GM19468 (cell line): ENCODE measurements at regions not wholly inside any gene's neighbourhood (a gene's known extent, or its start where the extent isn't known, plus 50 kb on each side); places are given as distances from the start of the nearest gene placed in this dataset.
"Not testable (repeated sequence)": the region's sequence is repeated elsewhere in the genome, so short reads cannot be mapped to it uniquely, and the experiment has no call there.

Experiments used
- ATAC-seq: cut with Tn5 transposase; IDR thresholded peaks from one replicate; pipeline ENCODE4 v1.9.1; 2021; ENCODE audit warnings: mild to moderate bottlenecking, moderate library complexity, moderate number of reproducible peaks; ENCODE audit not compliant: unreplicated experiment; ENCODE audit errors: extremely low read depth

DNA sequence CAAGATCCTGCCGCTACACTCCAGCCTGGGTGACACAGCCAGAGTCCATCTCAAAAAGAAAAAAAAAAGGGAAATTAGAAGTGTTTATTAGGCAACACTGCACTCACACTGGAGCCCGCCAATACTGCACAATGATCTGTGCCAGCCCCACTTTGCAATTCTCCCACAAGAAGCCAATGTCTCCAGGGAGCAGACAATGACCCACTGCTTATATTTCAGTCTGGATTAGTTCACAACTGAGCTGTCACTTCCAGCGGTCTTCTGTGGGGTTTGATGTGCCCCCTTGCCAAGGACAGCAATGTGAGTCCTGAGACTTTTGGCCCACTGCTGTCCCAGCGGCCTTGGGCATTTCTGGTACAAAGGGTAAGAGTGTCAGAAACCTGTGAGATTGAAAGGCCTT lies 85.6 kb upstream of the PPM1B start:
- ATAC-seq: no peak

DNA sequence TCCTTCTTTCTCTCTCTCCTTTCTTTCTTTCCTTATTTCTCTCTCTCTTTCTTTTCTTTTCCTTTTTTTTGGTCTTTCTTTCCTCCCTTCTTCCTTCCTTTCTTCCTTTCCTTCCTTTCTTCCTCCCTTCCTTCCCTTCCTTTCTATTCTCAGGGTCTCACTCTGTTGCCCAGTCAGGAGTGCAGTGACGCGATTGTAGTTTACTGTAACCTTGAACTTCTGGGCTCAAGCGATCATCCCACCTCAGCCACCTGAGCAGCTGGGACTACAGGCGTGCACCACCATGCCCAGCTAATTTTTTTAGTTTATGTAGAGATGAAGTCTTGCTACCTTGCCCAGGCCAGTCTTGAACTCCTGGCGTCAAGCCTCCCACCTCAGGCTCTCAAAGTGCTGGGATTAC lies 83.8 kb upstream of the PPM1B start:
- ATAC-seq: no peak

DNA sequence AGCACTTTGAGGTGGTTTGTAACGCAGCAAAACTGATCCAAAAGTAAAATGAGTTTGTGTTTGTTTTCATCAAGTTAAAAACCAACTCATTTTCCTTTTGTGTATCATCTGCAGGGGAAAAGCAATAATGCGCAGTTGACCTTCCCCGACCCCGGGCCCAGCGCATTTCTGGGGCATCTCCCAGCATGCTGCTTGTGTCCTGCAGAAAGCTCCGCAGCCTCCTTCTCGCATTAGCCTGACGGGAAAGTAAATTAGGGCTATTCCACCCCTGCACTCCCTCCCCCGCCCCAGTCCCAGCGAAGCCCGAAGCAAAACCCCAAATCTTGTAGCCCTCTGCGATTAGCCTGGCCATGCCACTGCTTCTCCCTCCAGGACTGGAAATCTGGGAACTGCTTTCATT lies 82.0 kb upstream of the PPM1B start:
- no peak for ATAC-seq

DNA sequence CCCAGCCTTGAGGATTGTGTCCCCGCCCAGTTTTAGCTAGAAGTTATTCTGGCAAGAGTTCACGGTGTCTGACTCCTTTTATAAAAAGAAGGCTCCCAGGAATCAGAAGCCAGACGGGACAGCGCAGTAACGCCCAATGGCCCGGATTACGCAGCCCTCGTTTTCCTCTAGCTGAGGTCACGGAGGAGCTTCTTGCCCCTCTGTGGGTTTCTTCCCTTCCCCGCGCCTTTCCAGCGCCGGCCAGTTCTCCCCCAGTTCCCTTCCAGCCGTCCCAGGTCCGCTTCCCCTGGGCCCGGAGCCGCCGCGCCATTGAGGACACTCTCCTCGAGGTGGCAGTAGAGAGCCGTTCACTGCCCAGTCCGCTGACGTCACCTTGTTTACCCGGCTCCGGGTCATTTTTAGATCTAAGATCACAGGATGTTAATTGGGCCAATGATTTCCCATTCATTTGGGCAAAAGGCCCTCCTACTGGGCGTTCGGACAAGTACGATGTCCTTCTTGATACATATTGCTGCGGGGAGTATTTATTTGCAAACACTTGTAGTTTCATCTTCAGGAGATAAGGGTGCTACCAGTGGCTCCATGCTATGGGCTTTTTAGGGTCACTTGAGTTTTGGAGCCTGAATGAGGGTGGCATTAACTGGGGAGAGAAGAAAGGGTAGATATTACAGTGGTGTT lies 81.5 kb upstream of the PPM1B start:
- no peak for ATAC-seq

DNA sequence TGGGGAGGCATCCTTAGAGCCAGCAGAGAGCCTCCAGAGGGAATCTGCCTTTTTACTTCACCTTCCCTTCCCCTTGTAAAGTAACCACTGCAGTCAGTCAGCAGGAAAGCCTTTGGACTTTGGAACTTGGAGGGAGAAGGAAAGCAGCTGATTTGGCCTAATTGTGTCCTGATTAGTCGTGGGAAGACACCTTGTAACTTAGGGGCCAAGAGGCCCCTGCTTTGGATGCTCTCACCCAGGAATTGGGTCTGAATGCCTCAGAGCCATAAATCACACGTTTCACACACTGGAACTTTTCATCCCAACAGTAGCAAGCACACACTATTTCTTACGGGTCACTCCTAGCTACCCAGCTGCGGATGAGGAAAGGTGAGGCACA lies 81.0 kb upstream of the PPM1B start:
- no peak for ATAC-seq

DNA sequence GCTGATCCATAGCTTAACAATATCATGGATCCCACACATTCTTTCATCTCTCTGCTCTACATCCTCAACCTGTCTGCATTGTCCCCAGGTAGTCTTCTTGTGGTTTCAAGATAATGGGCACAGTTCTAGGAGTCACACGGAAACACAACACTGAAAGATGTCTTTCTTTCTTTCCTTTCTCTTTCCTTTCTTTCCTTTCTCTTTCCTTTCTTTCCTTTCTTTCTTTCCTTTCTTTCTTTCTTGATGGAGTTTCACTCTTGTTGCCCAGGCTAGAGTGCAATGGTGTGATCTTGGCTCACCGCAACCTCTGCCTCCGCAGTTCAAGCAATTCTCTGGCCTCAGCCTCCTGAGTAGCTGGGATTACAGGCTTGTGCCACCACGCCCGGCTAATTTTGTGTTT lies 76.2 kb upstream of the PPM1B start:
- ATAC-seq: not testable (repeated sequence)

DNA sequence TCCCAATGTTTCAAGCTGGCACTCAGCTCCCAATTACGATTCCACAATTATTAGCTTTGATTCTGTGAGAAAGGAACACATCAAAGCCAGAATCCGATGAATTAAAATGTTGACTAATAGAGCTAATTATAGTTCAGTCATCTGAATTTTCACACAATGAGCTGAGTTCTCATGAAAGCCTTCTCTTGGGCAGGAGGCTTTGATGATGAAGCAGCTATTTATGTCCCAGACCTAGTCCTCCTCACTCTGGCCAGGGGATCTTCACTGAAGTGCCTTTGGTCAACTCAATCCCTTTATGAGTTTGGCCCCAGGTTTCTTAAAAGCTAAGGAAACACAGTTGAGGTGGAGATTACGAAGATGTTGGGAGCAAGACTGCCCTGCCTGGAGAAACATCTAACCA lies 74.7 kb upstream of the PPM1B start:
- no peak for ATAC-seq

DNA sequence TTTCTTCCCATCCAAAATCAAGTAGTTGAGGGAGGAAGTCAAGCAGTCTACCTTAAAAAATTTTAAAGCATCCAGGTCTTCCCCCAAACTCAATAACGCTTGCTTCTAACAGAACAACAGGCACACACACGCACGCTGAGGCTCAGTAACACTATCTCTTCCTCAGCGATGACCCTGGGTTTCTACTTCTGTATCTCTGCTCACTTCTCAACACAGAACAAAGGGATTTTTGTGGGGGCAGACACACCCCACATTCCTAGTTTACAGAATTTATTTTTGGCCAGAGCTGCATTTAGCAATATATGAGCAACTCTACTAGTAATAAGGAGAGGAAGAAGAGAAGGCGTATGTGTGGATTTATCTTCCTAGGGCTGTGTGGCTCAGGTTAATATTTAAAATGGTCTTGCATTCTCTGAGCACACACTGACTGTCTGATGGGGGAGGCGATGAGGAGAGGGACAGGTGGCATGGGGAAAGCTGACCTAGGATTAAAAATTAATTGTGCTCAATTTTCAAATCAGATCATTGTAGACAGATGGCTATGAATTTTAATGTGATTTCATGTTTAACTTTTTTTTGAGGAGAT lies 71.3 kb upstream of the PPM1B start:
- no peak for ATAC-seq

DNA sequence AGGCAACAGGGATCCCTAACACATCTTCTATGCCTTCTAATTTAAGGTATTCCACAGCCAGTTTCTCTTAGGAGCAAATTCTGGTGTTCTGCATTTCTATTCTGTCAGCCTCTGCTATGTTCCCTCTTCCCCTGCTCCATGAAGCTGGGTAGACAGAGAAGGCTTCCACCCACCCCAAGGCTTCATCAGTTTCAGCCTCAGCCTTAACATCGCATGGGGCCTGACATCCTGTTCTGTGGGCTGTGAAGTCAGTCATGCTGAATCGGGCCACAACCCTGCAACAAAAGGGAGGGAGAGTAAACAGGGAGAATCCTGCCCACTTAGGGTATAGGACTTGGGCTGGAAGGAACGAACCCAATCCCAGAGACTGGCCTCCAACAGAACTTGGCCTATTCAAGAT lies 70.6 kb upstream of the PPM1B start:
- ATAC-seq: no peak

DNA sequence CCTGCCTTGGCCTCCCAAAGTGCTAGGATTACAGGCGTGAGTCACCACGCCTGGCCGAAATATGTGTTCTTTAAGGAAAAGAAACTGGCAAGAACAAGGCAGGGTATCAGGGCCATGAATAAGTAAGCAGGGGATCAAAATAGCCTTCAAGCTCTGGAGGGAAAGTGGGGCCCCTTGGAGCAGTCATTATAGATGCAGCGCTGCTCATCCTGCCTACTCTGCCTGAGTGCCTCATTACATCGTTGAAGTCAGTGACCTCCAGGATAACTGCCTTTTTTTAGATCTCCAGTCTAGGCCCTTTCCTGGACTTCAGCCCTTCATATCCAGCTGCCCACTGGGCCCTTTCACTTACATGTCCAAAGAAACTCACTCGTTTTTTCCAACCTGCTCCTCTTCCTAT lies 69.8 kb upstream of the PPM1B start:
- ATAC-seq: no peak

DNA sequence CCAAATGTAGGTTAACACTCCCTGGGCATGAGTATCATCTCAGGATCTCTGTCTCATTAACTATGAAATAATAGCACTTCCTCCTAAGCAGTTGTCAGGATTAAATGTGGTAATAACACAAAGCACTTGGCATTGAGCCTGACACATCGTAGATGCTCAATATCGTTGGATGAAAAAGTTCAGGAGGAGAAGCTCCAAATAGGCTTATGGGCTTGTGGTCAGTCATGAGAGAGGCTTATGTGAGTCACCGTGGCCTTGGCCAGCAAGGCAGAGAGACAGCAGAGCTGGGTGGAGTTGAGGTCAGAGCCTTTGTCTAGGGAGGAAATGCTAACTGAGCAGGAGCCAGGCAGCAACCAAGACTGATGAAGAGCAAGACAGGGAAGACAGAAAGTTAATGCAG lies 68.3 kb upstream of the PPM1B start:
- ATAC-seq: no peak

DNA sequence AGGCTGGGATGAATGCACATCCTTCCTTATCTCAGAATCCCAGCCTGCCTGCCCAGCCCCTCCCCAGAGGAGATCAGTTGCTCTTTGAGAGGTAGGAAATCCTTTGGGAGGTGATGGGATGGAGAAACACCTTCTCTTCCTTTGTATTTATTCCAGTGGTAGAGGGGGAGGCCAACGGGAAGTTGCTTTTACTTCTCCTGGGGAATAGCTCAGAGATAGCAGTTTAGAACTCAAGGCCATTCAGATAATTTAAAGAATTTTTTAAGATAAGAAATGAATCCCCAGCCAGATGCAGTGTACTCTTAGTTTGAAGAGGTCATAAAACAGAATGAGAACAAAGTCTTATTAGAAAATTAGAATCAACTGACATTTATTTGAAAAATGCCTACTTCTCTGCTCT lies 67.4 kb upstream of the PPM1B start:
- no peak for ATAC-seq

DNA sequence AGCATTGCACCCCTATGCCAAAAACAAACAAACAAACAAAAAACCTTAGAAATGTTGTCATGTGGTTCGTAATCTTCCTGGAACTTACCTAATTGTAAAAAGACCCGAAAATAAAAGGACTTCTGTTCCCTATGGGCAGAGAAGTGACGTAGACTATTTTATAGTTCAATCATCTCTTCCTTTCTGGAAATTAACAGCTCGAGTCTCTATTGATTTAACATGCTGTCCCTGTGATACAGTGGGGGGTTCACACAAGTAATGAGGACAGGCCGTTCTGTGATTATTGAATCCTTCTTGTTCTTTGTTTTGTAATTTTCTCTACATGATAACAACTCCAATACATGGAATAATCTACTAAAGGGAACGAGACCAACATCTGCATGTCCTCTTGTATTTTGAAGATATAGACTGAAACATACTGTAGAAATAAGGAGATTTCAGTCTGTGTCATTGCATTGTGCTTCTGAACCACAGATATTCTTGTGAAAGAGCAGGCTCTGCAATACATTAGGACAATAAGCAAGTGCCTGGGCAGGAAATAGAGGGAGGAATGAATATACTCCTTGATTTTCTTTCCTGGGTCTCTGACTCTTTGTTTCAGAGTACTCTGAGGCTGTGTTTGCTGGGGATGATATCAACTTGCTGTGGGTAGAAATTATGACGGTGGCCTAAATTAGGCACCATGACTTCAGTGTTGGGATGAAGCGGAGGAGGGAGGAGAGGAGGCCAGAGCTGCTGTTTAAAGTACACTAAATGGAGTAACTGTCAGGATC lies 65.7 kb upstream of the PPM1B start:
- ATAC-seq: no peak

DNA sequence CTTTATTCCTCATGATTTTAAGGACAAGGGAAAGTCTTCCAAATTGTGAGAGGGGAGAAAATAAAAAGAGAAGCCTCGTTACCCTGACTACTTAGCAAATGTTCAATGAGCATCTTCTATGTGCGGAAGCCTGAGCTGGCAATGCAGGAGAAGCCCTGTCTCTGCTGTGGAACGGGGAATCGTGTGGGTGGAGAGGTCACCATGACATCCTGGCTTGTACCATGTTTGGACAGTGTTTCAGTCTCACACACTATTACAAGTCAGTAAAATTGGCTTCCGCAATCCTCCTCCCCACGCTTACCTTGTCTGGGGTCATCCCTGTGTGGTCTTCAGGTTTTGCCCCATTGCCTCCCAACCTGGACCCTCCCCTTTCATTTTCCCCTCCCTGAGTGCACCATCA lies 65.0 kb upstream of the PPM1B start:
- no peak for ATAC-seq

DNA sequence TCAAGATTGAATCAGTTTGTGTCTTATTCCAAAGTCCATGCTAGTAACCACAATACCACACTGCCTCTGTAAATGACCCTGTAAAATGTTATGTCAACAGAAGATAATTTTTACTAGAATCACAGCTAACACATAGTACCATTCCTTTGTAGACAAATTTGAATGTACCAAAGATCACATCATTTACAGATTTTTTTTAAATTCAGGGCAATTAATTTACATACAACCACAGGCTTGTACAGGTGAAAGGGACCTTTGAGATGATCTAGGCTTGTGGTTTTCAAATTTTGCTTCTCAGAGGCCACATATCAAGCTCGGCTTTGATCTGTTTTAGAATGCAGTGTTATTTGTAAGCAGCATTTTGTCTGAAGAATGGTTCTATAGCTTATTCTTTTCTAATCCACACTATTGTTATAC lies 63.8 kb upstream of the PPM1B start:
- ATAC-seq: no peak

DNA sequence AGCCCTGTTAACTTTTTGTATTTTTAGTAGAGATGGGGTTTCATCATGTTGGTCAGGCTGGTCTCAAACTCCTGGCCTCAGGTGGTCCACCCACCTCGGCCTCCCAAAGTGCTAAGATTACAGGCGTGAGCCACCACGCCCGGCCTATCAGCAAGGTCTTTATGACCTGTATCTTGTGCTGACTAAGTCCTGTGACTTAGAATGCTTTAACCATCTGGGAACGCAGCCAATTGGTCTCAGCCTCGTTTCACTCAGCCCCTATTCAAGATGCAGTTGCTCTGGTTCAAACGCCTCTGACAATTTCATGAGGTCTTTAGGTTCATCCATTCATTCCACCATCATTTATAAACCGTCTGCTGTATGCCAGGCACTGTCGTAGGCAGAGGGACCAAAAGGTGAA lies 62.2 kb upstream of the PPM1B start:
- ATAC-seq: not testable (repeated sequence)

DNA sequence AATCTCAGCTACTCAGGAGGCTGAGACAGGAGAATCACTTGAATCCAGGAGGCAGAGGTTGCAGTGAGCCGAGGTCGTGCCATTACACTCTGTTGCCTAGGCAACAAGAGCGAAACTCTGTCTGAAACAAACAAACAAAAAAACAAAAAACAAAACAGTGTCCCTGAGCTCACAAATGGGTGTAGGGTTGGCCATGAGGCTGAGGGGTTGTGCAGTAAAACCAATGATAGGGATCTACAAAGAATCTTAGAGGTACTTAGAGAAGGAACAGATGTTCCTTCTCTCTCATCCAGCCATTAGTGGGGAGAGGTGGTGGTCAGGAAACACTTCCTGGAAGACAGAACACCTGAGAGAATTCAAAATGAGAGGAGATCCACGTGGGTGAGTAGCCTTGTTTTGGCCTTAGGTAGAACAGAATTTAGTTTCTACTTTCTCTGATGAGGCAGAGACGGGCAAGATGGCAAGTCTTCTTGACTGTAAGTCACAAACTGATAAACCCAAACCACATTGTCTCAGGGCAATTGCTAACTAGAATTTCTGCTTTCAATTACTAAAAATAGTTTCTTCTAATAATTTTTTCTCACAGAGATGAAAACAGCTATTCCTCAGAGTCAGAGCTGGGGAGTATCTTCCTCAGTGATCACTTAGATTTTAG lies 61.5 kb upstream of the PPM1B start:
- ATAC-seq: peak; percentile 40

DNA sequence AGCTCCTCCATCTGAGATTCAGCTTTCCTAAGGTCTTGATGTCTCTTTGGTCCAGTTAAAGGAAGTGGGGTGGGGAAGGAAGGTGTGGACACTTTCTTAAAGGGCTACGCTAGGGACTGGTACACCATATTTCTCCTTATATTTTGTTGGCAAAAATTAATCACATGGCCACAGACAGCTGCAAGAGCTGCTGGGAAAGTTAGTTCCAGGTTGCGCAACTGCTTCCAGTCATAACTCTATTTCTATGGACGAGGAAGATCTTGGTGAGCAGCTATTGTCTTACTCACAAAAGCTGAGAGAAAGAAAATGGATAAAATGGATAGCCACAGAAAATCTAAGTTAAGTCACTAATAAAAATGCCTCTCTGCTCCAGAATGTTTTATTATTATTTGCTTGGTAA lies 60.7 kb upstream of the PPM1B start:
- no peak for ATAC-seq

DNA sequence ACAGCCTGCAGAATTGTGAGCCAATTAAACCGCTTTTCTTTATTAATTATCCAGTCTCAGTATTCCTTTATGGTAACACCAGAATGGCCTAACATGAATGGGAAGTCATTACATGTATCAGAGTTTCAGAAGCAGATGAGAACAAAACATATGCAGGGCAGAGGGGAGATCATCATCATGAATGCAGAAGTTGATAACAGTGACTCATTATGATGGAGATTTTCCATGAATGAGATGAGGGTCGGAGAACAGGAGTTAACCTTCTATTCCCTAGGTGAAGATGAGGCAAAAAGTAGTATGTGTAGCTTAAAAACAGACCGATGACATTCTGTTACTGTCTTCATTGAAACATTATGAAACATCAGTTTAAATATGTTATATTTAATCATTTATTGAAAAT lies 59.5 kb upstream of the PPM1B start:
- no peak for ATAC-seq

DNA sequence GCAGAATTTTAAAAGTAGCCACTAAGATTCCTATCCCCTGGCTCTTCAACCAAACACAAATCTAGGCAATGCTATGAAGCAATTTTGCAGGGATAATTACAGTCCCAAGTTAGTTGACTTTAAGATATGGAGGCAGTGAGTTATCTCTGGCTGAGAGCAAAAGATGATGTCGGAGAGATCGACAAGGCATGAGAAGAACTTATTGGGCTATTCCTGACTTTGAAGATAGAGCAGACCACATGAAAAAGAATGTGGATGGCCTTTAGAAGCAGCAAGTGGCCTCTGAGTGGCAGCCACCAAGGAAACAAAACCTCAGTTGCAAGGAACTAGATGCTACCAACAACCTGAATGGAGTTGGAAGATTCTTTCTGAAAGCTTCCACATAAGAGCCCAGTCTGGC lies 58.2 kb upstream of the PPM1B start:
- ATAC-seq: no peak

DNA sequence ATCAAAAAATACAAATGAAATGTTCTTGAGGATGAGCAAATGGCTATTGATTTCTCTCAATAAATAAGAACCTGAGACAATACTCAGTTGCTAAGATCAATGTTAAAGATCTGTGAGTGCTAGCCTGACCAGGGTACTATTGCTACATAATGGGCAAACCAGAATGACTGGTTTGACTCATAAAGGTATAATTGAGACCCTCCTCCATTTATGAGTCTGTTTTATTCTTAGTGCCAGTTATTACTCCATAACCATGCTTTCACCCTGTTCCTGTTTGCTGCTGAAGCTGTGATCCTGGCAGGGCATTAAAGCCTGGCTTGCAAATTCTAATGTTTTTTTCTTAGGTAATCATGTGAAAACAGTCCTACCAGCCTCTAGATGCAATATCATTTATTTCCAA lies 56.6 kb upstream of the PPM1B start:
- no peak for ATAC-seq
